ENCODE measurements at regions not wholly inside any gene's neighbourhood (a gene's known extent, or its start where the extent isn't known, plus 50 kb on each side); places are given as distances from the start of the nearest gene placed in this dataset.

- TF ChIP-seq CTCF (IDR thresholded peaks at IDR 0.05 in 2 of 3, conservative IDR thresholded peaks at IDR 0.05 in 1 of 3; ENCODE audit: borderline replicate concordance in 1 of 3, insufficient read depth in 1 of 3, low read depth in 2 of 3, low read length in 2 of 3) (no peak), CEBPB (IDR thresholded peaks at IDR 0.05; ENCODE audit: low read depth) (no peak), JUND (IDR thresholded peaks at IDR 0.05) (no peak), ZBTB33 (IDR thresholded peaks at IDR 0.05; ENCODE audit: extremely low read depth, insufficient replicate concordance, low read length) (no peak), RAD21 (IDR thresholded peaks at IDR 0.05; ENCODE audit: low read depth) (no peak), SIN3A (IDR thresholded peaks at IDR 0.05; ENCODE audit: low read depth) (no peak), EZH2 (IDR thresholded peaks at IDR 0.05) (no peak), ZNF274 (IDR thresholded peaks at IDR 0.05; ENCODE audit: low read depth, low read length) (no peak), TCF7L2 (IDR thresholded peaks at IDR 0.05; ENCODE audit: borderline replicate concordance, extremely low read depth, insufficient read depth, insufficient read length) (no peak), ATF3 (IDR thresholded peaks at IDR 0.05) (no peak)
Measured at GRCh38 chr17:74110467-74110866, 93.0 kb upstream of the RPL38 start (continued).

- H3K27ac ChIP-seq (ENCODE audit: low read depth, low read length): no peak overlapping the region
- no peak overlapping the region for H3K4me2 ChIP-seq (ENCODE audit: low read length)
- no peak overlapping the region for H2AFZ ChIP-seq (ENCODE audit: low read depth, low read length, poor library complexity, severe bottlenecking)
- H3K4me1 ChIP-seq (ENCODE audit: control insufficient read depth in 1 of 2, insufficient read depth in 2 of 2, low read length in 2 of 2): peaks cover 5 to 10% of the 10 kb centered on the region in 2 experiments; a peak in 3 of 4 replicates
- no peaks in the 10 kb centered on the region for H3K79me2 ChIP-seq (ENCODE audit: insufficient read depth, low read length)
- TF ChIP-seq ZFX (IDR thresholded peaks at IDR 0.05): no peak
- TF ChIP-seq ZNF274 (IDR thresholded peaks at IDR 0.05; ENCODE audit: low read depth, low read length): no peak
- no peak for TF ChIP-seq CTCF (IDR thresholded peaks at IDR 0.05 in 2 of 3, conservative IDR thresholded peaks at IDR 0.05 in 1 of 3; ENCODE audit: borderline replicate concordance in 1 of 3, insufficient read depth in 1 of 3, low read depth in 2 of 3, low read length in 2 of 3)
- no peak for TF ChIP-seq CEBPB (IDR thresholded peaks at IDR 0.05; ENCODE audit: low read depth)
- no peak for TF ChIP-seq ELF1 (IDR thresholded peaks at IDR 0.05; ENCODE audit: borderline replicate concordance, low read depth)
- TF ChIP-seq SIN3A (IDR thresholded peaks at IDR 0.05; ENCODE audit: low read depth): no peak
- no peak overlapping the region for H3K4me3 ChIP-seq (replicated peaks in 1 of 2; ENCODE audit: low read depth in 1 of 2, low read length in 2 of 2)
- no peak for DNase-seq (ENCODE audit: low read depth, low spot score)
- POLR2A ChIA-PET: no interaction called here
- H3K9me2 ChIP-seq (ENCODE audit: insufficient read depth): no peaks in the 10 kb centered on the region
- no peaks in the 10 kb centered on the region for H3K9me3 ChIP-seq (ENCODE audit: control insufficient read depth in 1 of 2, insufficient read depth in 1 of 2, low read depth in 1 of 2, low read length in 2 of 2)
- no TSS peak for BruUV-seq (replicated peaks)
- RAD21 ChIA-PET (ENCODE audit: low non-redundant PET in 1 of 2, low total read pairs in 2 of 2, uncharacterized antibody in 2 of 2, unreplicated experiment in 2 of 2): interaction anchor here in 1 of 2 experiments (0.6 kb wide), 1 partner anchor 13 kb away, joined by 3 read pairs; no protein-coding TSS in a partner anchor
- no peak overlapping the region for H3K9ac ChIP-seq (ENCODE audit: low read length)
- H3K27me3 ChIP-seq (ENCODE audit: insufficient read depth, low read length): peaks cover 24% of the 10 kb centered on the region; the same call in 1 of the 2 replicates
- no peak for ATAC-seq
- no peaks in the 10 kb centered on the region for H4K20me1 ChIP-seq (ENCODE audit: insufficient read depth)
- intact Hi-C loops (cut with micrococcal nuclease): no loop called here
- CTCF ChIA-PET: no interaction called here
- H3K36me3 ChIP-seq (ENCODE audit: control insufficient read depth in 1 of 2, insufficient read depth in 2 of 2, low read length in 2 of 2): no peaks in the 10 kb centered on the region
Measured at GRCh38 chr17:74113326-74113725, 90.2 kb upstream of the RPL38 start.

Data from HCT116 (cell line).